ENCODE measurements at regions not wholly inside any gene's neighbourhood (a gene's known extent, or its start where the extent isn't known, plus 50 kb on each side); places are given as distances from the start of the nearest gene placed in this dataset.

DNA sequence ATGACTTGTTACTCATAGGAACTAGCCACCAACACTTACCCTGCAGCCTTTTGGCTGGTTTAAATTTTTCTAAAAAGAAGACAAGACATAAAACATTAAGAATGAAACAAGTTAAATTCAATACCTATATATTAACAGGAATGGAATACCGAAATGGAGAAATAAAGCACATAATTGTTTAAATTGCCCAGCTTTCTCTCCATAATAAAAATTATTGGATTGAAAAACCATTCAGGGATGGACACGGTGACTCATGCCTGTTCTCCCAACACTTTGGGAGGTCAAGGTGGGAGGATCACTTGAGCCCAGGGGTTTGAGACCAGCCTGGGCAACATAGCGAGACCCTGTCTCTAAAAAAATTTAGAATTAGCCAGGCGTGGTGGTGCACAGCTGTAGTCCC is 179.4 kb upstream of the MKLN1 start:
- TF ChIP-seq POLR2A (IDR thresholded peaks at IDR 0.05; ENCODE audit: low read depth, low read length) (no peak), POLR2AphosphoS5 (IDR thresholded peaks at IDR 0.05; ENCODE audit: low read depth, low read length) (no peak)

Data from GM12892 (cell line).